ENCODE measurements at regions not wholly inside any gene's neighbourhood (a gene's known extent, or its start where the extent isn't known, plus 50 kb on each side); places are given as distances from the start of the nearest gene placed in this dataset.

GRCh38 chr6:169112483-169113320, 140.9 kb downstream of the THBS2 start:
- no peaks in the 10 kb centered on the region for H3K79me1 ChIP-seq (ENCODE audit: low read depth in 1 of 2, low read length in 2 of 2)
- no peak overlapping the region for H3K56ac ChIP-seq (ENCODE audit: extremely low read depth, insufficient read depth, low read length)
- H4K20me1 ChIP-seq (ENCODE audit: insufficient read depth, low read length) = no peaks in the 10 kb centered on the region
- no peak overlapping the region for H3K4me2 ChIP-seq (ENCODE audit: low read depth, low read length)
- ATAC-seq (ENCODE audit: low read depth) (no peak), DNase-seq (no peak)
- no peak overlapping the region for H2BK20ac ChIP-seq (ENCODE audit: low read depth, low read length)
- TF ChIP-seq MAZ (IDR thresholded peaks at IDR 0.05; ENCODE audit: borderline replicate concordance, low read depth, low read length) = no peak
- H3K18ac ChIP-seq (ENCODE audit: low read depth, low read length) = no peak overlapping the region
- H3K14ac ChIP-seq (replicated peaks; ENCODE audit: low read depth, low read length) = no peak overlapping the region
- 43% methylated on average over 3 of the region's 10 CpGs; no CpG with 5 or more reads in 1 of the 2 experiments for WGBS, 2 experiments (ENCODE audit: extremely low coverage in 2 of 2, insufficient read length in 1 of 2)
- no peak overlapping the region for H4K8ac ChIP-seq (ENCODE audit: low read depth in 2 of 2, low read length in 2 of 2)
- no peak overlapping the region for H3K4ac ChIP-seq (ENCODE audit: low read depth, low read length)
- intact Hi-C loops (cut with micrococcal nuclease) (no loop called here), dilution Hi-C loops (cut with HindIII; ENCODE audit: low sequenced_read_pairs, unreplicated experiment) (no loop called here), in situ Hi-C loops (cut with MboI; ENCODE audit: low sequenced_read_pairs) (no loop called here)
- no peak overlapping the region for H4K5ac ChIP-seq (ENCODE audit: low read depth, low read length)
- H3K27ac ChIP-seq (ENCODE audit: insufficient read depth, low read length) = no peak overlapping the region
- H2AK5ac ChIP-seq (ENCODE audit: low read depth, low read length) = no peak overlapping the region
- H2AFZ ChIP-seq (replicated peaks; ENCODE audit: low read length, poor library complexity) = no peak overlapping the region
- H2BK120ac ChIP-seq (ENCODE audit: low read depth, low read length) = no peak overlapping the region
- H2AK9ac ChIP-seq (replicated peaks; ENCODE audit: low read depth, low read length, poor library complexity) = no peak overlapping the region
- H3K9me1 ChIP-seq (ENCODE audit: insufficient read depth, low read length) = no peaks in the 10 kb centered on the region
- no peak overlapping the region for H2BK15ac ChIP-seq (ENCODE audit: low read depth, low read length)
- no peaks in the 10 kb centered on the region for H3K9me3 ChIP-seq (ENCODE audit: control insufficient read depth, insufficient read depth, low read length)
- H3K23ac ChIP-seq (ENCODE audit: low read depth, low read length) = no peak overlapping the region
- BruUV-seq (replicated peaks) = no TSS peak
- no peaks in the 10 kb centered on the region for H3K36me3 ChIP-seq (ENCODE audit: control insufficient read depth, insufficient read depth, low read length)
- no peaks in the 10 kb centered on the region; the same call in 1 of the 2 replicates for H3K27me3 ChIP-seq (ENCODE audit: control insufficient read depth, insufficient read depth, low read length)
- ChIA-PET CTCF (interaction anchor here (0.8 kb wide), 1 partner anchor 1172 kb away, joined by 3 read pairs; no protein-coding TSS in a partner anchor), POLR2A (ENCODE audit: unreplicated experiment) (no interaction called here)
- no peak overlapping the region for H2BK5ac ChIP-seq (ENCODE audit: low read depth, low read length, poor library complexity, severe bottlenecking)
- no peaks in the 10 kb centered on the region for H3K4me1 ChIP-seq (ENCODE audit: control insufficient read depth, insufficient read depth, low read length)
- H4K91ac ChIP-seq (ENCODE audit: insufficient read depth, low read depth, low read length) = no peak overlapping the region
- no peak overlapping the region for H3K4me3 ChIP-seq (ENCODE audit: insufficient read depth, low read depth, low read length)
- no peak overlapping the region for H3K9ac ChIP-seq (ENCODE audit: low read depth, low read length)
